ENCODE measurements at regions not wholly inside any gene's neighbourhood (a gene's known extent, or its start where the extent isn't known, plus 50 kb on each side); places are given as distances from the start of the nearest gene placed in this dataset.

DNA sequence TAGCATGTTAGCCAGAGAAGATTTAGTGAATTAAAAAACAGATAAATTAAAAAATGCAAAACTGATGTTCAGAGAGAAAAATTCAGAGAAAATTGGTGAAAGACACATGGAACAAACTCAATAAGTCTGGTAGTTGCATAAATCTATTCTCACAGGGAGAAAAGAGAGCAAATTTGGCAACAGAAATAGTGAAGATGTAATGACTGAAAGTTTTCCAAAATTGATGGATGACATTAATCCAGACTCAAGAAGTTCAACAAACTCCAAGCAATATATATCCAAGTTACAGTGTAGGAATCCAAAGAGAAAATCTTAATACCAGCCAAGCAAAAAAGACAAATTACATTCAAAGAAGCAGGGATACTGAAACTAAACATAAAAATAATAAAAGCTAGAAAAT is 302.7 kb upstream of the ARPP21 start:
- intact Hi-C loops (cut with DNase I; ENCODE audit: low total_unique reads) = no loop called here
- DNase-seq (ENCODE audit: low spot score in 2 of 2) = no peak
- H3K4me3 ChIP-seq (ENCODE audit: low read depth, poor library complexity, severe bottlenecking) = no peak overlapping the region
- TF ChIP-seq, protein P1, sequence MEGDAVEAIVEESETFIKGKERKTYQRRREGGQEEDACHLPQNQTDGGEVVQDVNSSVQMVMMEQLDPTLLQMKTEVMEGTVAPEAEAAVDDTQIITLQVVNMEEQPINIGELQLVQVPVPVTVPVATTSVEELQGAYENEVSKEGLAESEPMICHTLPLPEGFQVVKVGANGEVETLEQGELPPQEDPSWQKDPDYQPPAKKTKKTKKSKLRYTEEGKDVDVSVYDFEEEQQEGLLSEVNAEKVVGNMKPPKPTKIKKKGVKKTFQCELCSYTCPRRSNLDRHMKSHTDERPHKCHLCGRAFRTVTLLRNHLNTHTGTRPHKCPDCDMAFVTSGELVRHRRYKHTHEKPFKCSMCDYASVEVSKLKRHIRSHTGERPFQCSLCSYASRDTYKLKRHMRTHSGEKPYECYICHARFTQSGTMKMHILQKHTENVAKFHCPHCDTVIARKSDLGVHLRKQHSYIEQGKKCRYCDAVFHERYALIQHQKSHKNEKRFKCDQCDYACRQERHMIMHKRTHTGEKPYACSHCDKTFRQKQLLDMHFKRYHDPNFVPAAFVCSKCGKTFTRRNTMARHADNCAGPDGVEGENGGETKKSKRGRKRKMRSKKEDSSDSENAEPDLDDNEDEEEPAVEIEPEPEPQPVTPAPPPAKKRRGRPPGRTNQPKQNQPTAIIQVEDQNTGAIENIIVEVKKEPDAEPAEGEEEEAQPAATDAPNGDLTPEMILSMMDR (IDR thresholded peaks at IDR 0.05) = no peak
- TF ChIP-seq POLR2A (IDR thresholded peaks at IDR 0.05) = no peak

DNA sequence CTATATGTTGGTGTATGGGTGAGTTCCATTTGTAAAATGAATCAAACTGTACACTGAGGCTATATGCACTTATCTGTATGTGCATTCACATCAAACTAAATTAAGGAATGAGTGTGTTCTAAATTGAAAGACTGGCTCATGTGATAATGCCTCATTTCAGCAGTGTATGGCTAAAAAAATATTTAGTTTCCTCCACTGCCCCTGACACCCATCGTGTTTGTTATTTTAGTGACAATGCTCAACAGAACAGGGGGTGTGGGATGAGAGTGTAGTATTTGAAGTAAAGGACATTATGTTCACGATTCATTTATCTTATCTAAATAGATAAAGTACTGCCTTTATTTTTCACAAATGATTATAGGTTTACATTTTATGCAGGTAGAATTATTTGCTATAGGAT is 301.1 kb upstream of the ARPP21 start:
- DNase-seq (ENCODE audit: low spot score in 2 of 2) = no peak
- no peak overlapping the region for H3K4me3 ChIP-seq (ENCODE audit: low read depth, poor library complexity, severe bottlenecking)
- intact Hi-C loops (cut with DNase I; ENCODE audit: low total_unique reads) = no loop called here
- TF ChIP-seq, protein P1 (IDR thresholded peaks at IDR 0.05) = no peak
- no peak for TF ChIP-seq POLR2A (IDR thresholded peaks at IDR 0.05)
- 55 to 75% methylated on average over 2 of the region's 2 CpGs for WGBS, 2 donors

DNA sequence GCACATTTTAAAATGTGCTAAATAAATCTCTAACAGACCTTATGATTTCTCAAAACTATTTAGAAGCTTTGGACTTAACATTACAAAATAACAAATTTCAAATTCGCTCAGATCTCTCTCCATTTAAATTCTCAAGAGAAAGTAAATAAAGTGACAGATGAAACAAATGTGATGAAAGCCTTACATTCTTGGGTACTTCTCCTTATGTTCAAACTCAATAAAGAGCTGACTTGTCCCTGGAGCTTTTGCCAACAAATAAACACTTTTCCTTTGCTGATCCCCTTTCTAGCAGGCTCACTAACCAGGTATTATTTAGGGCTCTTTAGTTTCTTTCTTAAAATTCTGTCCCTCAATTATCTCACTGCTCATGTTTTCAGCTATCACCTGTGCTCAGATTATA is 259.1 kb upstream of the ARPP21 start:
- 58 to 78% methylated on average over 1 of the region's 1 CpG for WGBS, 2 donors
- intact Hi-C loops (cut with DNase I; ENCODE audit: low total_unique reads) = loop anchor here (5.0 kb wide), 1 partner anchor 217 kb away; no protein-coding TSS in a partner anchor
- TF ChIP-seq POLR2A (IDR thresholded peaks at IDR 0.05) = no peak
- TF ChIP-seq, protein P1 (IDR thresholded peaks at IDR 0.05) = no peak
- no peak overlapping the region for H3K4me3 ChIP-seq (ENCODE audit: low read depth, poor library complexity, severe bottlenecking)
- DNase-seq (ENCODE audit: low spot score in 2 of 2) = no peak

DNA sequence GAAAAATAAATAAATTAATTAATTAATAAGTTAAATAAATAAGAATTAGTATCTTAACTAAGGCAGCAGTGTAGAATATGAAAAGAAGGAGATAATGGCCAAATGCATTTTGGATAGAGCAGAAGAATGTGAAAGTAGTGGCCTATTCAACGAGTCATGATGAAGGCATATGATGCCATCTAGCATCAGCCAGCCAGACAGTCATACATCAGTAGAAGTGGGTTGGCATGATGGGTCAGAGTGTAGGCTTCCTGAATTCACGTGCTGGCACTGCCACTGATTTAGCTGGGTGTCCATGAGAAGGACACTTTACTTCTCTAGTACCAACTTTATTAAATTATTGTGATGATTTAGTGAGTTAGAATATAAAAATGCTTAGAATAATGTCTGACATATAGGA is 256.1 kb upstream of the ARPP21 start:
- WGBS, 2 donors = 75 to 79% methylated on average over 2 of the region's 2 CpGs
- TF ChIP-seq, protein P1 (IDR thresholded peaks at IDR 0.05) = no peak
- no peak for TF ChIP-seq POLR2A (IDR thresholded peaks at IDR 0.05)
- no peak overlapping the region for H3K4me3 ChIP-seq (ENCODE audit: low read depth, poor library complexity, severe bottlenecking)
- intact Hi-C loops (cut with DNase I; ENCODE audit: low total_unique reads) = loop anchor here (5.0 kb wide), 1 partner anchor 214 kb away; no protein-coding TSS in a partner anchor
- no peak for DNase-seq (ENCODE audit: low spot score in 2 of 2)

DNA sequence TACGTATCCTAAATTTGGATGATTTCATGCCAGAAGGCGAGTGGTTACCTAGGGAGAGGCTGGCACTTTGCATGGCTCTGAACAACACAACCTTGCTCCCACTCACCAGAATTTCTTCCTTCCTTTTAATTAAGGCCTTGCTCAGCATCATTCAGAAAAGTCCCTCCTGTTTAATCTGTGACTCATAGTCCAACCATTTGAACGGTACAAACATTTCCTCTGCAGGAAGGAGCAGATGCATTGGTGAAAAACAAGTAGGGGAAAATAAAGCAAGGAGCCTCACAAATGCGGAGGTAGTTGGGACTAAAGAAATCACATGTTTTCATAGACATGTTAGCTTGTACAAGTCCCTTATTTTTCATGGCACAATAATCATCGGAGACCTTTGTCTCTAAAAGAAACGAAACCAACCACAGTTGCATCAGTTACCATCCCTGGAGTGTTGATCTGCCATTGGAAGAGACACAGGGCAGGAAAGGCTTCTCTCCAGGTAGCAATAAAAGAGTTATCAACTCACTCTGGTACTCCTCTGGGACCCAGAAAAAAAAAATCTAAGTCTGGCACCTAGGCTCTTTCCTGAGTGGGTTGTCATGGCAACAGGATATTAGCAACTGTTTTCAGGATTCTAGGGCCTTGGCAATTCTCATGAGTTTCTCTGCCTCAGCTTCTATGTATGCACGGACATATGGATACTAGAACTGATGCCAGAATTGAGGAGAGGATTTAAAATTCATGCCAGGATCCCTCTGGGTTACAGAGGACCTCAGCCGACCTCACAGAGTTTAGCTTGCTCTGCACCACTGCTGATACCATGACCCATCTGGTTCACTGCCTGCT is 255.4 kb upstream of the ARPP21 start:
- H3K4me3 ChIP-seq (ENCODE audit: low read depth, poor library complexity, severe bottlenecking) = no peak overlapping the region
- intact Hi-C loops (cut with DNase I; ENCODE audit: low total_unique reads) = loop anchor here (5.0 kb wide), 1 partner anchor 213 kb away; no protein-coding TSS in a partner anchor
- WGBS, 2 donors = 57 to 60% methylated on average over 8 of the region's 8 CpGs
- no peak for DNase-seq (ENCODE audit: low spot score in 2 of 2)
- TF ChIP-seq, protein P1 (IDR thresholded peaks at IDR 0.05) = no peak
- no peak for TF ChIP-seq POLR2A (IDR thresholded peaks at IDR 0.05)

DNA sequence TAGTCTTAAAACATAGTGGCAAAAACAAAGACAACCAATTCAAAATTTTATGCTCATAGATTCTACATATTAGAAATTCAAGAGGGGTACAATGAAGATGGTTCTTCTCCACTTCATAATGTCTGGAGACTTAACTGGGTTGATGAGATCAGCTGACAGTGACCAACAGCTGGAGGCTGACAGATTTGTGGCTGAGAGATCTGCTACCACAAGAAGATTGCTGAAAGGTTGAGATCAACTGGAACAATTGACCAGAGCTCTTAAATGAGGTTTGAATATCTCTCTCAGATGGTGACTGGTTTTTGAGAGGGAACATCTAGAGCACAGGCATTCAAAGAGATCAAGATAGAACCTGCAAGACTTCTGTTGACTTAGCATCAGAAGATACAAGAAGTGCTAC is 254.1 kb upstream of the ARPP21 start:
- TF ChIP-seq POLR2A (IDR thresholded peaks at IDR 0.05) = no peak
- TF ChIP-seq, protein P1 (IDR thresholded peaks at IDR 0.05) = no peak

More for the DNA sequence above, 254.1 kb upstream of the ARPP21 start:
- H3K4me3 ChIP-seq (ENCODE audit: low read depth, poor library complexity, severe bottlenecking) = no peak overlapping the region
- intact Hi-C loops (cut with DNase I; ENCODE audit: low total_unique reads) = no loop called here
- DNase-seq (ENCODE audit: low spot score in 2 of 2) = no peak

Data from lower leg skin (tissue), 4 donors.